ENCODE measurements at regions not wholly inside any gene's neighbourhood (a gene's known extent, or its start where the extent isn't known, plus 50 kb on each side); places are given as distances from the start of the nearest gene placed in this dataset.

DNA sequence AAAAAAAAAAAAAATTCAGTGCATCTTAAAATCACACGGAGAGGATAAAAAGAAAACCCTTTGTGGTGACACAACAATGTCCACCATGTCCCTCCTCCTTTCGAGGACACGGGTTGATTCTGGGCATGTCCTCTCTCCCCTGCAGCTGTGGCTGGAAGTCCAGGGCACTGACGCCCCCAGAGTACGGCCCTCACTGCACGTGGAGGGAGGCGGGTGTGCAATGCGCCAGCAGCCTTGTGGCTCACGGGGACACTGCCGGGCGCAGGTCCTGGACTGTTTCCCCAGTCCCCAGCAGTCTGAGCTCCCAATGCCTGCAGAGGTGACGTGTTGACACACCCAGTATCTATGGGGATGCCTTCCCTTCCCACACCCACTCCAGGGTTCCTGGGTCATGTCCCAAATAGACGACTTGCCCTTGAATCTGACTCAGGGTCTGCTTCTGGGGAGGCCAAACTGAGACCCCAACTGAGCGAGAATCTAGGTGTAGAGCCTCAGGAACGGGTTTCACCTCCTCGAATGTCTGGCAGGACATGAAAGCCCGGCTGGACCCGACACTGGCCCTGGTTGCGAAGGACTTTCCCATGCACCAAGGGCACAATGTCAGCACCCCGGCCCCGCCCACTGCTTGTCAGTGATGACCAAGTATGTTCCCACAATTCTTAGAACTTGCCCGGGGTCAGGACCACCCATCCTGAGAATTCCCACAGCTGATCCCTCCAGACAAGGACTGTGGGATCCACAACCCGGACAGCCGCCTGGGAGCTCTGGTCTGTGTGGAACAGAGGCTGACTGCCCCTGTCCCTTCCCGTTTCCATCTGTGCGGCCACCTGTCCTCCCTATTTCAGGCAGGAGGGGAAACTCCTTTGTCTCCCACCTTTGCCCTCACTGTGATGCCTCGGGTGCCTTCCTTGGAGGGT lies 425.1 kb upstream of the SULF2 start:
- no peak overlapping the region for H3K27ac Mint-ChIP-seq
- POLR2A ChIA-PET = no interaction called here
- H3K4me1 Mint-ChIP-seq = peaks cover 8% of the 10 kb centered on the region
- CTCF ChIA-PET = interaction anchor here (1.9 kb wide), 1 partner anchor 410 kb away, joined by 4 read pairs; no protein-coding TSS in a partner anchor
- ATAC-seq (no peak), DNase-seq (ENCODE audit: low spot score) (no peak)
- TF ChIP-seq ZNF121 (CRISPR knock-in tag; IDR thresholded peaks at IDR 0.05) (no peak), EMX1 (CRISPR knock-in tag; IDR thresholded peaks at IDR 0.05) (no peak), JUN (CRISPR knock-in tag; IDR thresholded peaks at IDR 0.05) (no peak), MLX (CRISPR knock-in tag; IDR thresholded peaks at IDR 0.05) (no peak), FOXK1 (CRISPR knock-in tag; IDR thresholded peaks at IDR 0.05) (no peak), SOX15 (CRISPR knock-in tag; IDR thresholded peaks at IDR 0.05) (no peak), ZNF263 (CRISPR knock-in tag; IDR thresholded peaks at IDR 0.05; ENCODE audit: low read depth) (no peak)
- TF ChIP-seq, protein P1, sequence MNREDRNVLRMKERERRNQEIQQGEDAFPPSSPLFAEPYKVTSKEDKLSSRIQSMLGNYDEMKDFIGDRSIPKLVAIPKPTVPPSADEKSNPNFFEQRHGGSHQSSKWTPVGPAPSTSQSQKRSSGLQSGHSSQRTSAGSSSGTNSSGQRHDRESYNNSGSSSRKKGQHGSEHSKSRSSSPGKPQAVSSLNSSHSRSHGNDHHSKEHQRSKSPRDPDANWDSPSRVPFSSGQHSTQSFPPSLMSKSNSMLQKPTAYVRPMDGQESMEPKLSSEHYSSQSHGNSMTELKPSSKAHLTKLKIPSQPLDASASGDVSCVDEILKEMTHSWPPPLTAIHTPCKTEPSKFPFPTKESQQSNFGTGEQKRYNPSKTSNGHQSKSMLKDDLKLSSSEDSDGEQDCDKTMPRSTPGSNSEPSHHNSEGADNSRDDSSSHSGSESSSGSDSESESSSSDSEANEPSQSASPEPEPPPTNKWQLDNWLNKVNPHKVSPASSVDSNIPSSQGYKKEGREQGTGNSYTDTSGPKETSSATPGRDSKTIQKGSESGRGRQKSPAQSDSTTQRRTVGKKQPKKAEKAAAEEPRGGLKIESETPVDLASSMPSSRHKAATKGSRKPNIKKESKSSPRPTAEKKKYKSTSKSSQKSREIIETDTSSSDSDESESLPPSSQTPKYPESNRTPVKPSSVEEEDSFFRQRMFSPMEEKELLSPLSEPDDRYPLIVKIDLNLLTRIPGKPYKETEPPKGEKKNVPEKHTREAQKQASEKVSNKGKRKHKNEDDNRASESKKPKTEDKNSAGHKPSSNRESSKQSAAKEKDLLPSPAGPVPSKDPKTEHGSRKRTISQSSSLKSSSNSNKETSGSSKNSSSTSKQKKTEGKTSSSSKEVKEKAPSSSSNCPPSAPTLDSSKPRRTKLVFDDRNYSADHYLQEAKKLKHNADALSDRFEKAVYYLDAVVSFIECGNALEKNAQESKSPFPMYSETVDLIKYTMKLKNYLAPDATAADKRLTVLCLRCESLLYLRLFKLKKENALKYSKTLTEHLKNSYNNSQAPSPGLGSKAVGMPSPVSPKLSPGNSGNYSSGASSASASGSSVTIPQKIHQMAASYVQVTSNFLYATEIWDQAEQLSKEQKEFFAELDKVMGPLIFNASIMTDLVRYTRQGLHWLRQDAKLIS (CRISPR knock-in tag; IDR thresholded peaks at IDR 0.05; ENCODE audit: borderline replicate concordance) = no peak
- TF ChIP-seq, protein P2, sequence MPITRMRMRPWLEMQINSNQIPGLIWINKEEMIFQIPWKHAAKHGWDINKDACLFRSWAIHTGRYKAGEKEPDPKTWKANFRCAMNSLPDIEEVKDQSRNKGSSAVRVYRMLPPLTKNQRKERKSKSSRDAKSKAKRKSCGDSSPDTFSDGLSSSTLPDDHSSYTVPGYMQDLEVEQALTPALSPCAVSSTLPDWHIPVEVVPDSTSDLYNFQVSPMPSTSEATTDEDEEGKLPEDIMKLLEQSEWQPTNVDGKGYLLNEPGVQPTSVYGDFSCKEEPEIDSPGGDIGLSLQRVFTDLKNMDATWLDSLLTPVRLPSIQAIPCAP (CRISPR knock-in tag; IDR thresholded peaks at IDR 0.05) = no peak
- H3K4me3 Mint-ChIP-seq = no peak overlapping the region
- no peaks in the 10 kb centered on the region for H3K36me3 Mint-ChIP-seq
- no peaks in the 10 kb centered on the region for H3K27me3 Mint-ChIP-seq (ENCODE audit: low read depth)
- no peaks in the 10 kb centered on the region for H3K9me3 Mint-ChIP-seq

DNA sequence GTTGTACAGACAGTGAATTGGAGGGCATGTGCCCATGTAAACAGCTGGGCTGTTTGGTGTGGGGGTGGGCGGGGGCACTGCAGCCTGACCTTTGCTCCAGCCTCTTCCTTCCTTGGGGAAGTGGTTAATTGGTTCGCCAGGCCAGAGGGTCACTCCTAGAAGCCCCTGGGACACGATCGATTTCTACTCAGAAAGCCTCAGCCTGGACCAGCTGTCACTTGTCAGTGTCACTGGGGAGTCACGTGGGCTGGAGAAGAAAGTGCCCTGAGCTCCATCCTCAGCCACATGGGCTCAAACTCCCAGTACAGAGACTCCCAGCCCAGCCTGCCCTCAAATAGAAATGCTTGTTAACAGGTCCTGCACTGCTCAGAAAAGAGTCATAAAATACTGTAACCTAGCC lies 423.8 kb upstream of the SULF2 start:
- DNase-seq (ENCODE audit: low spot score) (no peak), ATAC-seq (no peak)
- H3K27me3 Mint-ChIP-seq (ENCODE audit: low read depth) = no peaks in the 10 kb centered on the region
- no peaks in the 10 kb centered on the region for H3K36me3 Mint-ChIP-seq
- no peak overlapping the region for H3K27ac Mint-ChIP-seq
- H3K9me3 Mint-ChIP-seq = no peaks in the 10 kb centered on the region
- TF ChIP-seq NFYB (CRISPR knock-in tag; conservative IDR thresholded peaks at IDR 0.05; ENCODE audit: low read depth) = no peak
- TF ChIP-seq MXD4 (CRISPR knock-in tag; IDR thresholded peaks at IDR 0.05; ENCODE audit: borderline replicate concordance) = no peak
- no peak for TF ChIP-seq ETV6 (CRISPR knock-in tag; IDR thresholded peaks at IDR 0.05)
- TF ChIP-seq ZNF121 (CRISPR knock-in tag; IDR thresholded peaks at IDR 0.05) = no peak
- TF ChIP-seq ZBTB43 (CRISPR knock-in tag; IDR thresholded peaks at IDR 0.05) = no peak
- TF ChIP-seq EMX1 (CRISPR knock-in tag; IDR thresholded peaks at IDR 0.05) = no peak
- no peak for TF ChIP-seq NR1H2 (CRISPR knock-in tag; IDR thresholded peaks at IDR 0.05)
- TF ChIP-seq HMGA2 (CRISPR knock-in tag; IDR thresholded peaks at IDR 0.05) = no peak
- TF ChIP-seq, protein P3, sequence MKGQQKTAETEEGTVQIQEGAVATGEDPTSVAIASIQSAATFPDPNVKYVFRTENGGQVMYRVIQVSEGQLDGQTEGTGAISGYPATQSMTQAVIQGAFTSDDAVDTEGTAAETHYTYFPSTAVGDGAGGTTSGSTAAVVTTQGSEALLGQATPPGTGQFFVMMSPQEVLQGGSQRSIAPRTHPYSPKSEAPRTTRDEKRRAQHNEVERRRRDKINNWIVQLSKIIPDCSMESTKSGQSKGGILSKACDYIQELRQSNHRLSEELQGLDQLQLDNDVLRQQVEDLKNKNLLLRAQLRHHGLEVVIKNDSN (CRISPR knock-in tag; IDR thresholded peaks at IDR 0.05) = no peak
- TF ChIP-seq OVOL2 (CRISPR knock-in tag; IDR thresholded peaks at IDR 0.05; ENCODE audit: borderline replicate concordance) = no peak
- TF ChIP-seq RELA (CRISPR knock-in tag; IDR thresholded peaks at IDR 0.05; ENCODE audit: borderline replicate concordance) = no peak
- peaks cover 3% of the 10 kb centered on the region for H3K4me1 Mint-ChIP-seq
- ChIA-PET CTCF (no interaction called here), POLR2A (no interaction called here)
- no peak overlapping the region for H3K4me3 Mint-ChIP-seq
